Trophoblast cell (in vitro differentiated cells and primary cell): ENCODE measurements at regions not wholly inside any gene's neighbourhood (a gene's known extent, or its start where the extent isn't known, plus 50 kb on each side); places are given as distances from the start of the nearest gene placed in this dataset.

ENCODE experiments used
- DNase-seq, 2 donors: peaks; one replicate each; pipeline ENCODE4 v3.0.0-alpha.2; 2016
- H2AFZ ChIP-seq: 2 replicates; pipeline ENCODE4 v1.6.1; 2013; ENCODE audit warnings: low read length, moderate library complexity, mild to moderate bottlenecking; ENCODE audit not compliant: insufficient read depth, poor library complexity
- H2AK5ac ChIP-seq: 2 replicates; pipeline ENCODE4 v1.6.1; 2013; ENCODE audit warnings: mild to moderate bottlenecking, low read length
- H2BK120ac ChIP-seq: 2 replicates; pipeline ENCODE4 v1.6.1; 2013; ENCODE audit warnings: low read length, mild to moderate bottlenecking, moderate library complexity; ENCODE audit not compliant: insufficient read depth, poor library complexity
- H2BK12ac ChIP-seq: 2 replicates; pipeline ENCODE4 v1.6.1; 2013; ENCODE audit warnings: mild to moderate bottlenecking, low read length, moderate library complexity
- H2BK5ac ChIP-seq: 2 replicates; pipeline ENCODE4 v1.6.1; 2013; ENCODE audit warnings: low read length, low read depth, moderate library complexity, mild to moderate bottlenecking; ENCODE audit not compliant: poor library complexity
- H3K14ac ChIP-seq: 2 replicates; pipeline ENCODE4 v1.6.1; 2013; ENCODE audit warnings: mild to moderate bottlenecking, low read length
- H3K18ac ChIP-seq: 2 replicates; pipeline ENCODE4 v1.6.1; 2013; ENCODE audit warnings: mild to moderate bottlenecking, low read length
- H3K23ac ChIP-seq: 2 replicates; pipeline ENCODE4 v1.6.1; 2013; ENCODE audit warnings: low read length
- H3K27ac ChIP-seq: 2 replicates; pipeline ENCODE4 v1.5.1; 2013; ENCODE audit warnings: low read depth, mild to moderate bottlenecking, inconsistent platforms, low read length, moderate library complexity
- H3K27me3 ChIP-seq: 2 replicates; pipeline ENCODE4 v1.6.1; 2013; ENCODE audit warnings: inconsistent platforms, mild to moderate bottlenecking, low read length, moderate library complexity; ENCODE audit not compliant: insufficient read depth
- H3K36me3 ChIP-seq, 2 experiments: 1 replicate in 1 of 2; 2 replicates in 1 of 2; pipeline ENCODE4 v1.6.1; 2013; ENCODE audit warnings: low read length in 2 of 2, mild to moderate bottlenecking in 2 of 2, moderate library complexity in 1 of 2; ENCODE audit not compliant: insufficient read depth in 2 of 2, control insufficient read depth in 1 of 2
- H3K4ac ChIP-seq: 2 replicates; pipeline ENCODE4 v1.6.1; 2013; ENCODE audit warnings: low read depth, mild to moderate bottlenecking, low read length, moderate library complexity
- H3K4me1 ChIP-seq, 2 experiments: 1 replicate in 1 of 2; 2 replicates in 1 of 2; pipeline ENCODE4 v1.6.1; 2013; ENCODE audit warnings: low read length in 2 of 2, mild to moderate bottlenecking in 2 of 2, moderate library complexity in 1 of 2; ENCODE audit not compliant: insufficient read depth in 2 of 2, control insufficient read depth in 1 of 2
- H3K4me2 ChIP-seq: 2 replicates; pipeline ENCODE4 v1.6.1; 2013; ENCODE audit warnings: inconsistent platforms, mild to moderate bottlenecking, low read length, moderate library complexity
- H3K4me3 ChIP-seq: 2 replicates; pipeline ENCODE4 v1.5.1; 2013; ENCODE audit warnings: mild to moderate bottlenecking, low read depth, low read length, inconsistent platforms
- H3K79me1 ChIP-seq: one replicate; pipeline ENCODE4 v1.6.1; 2013; ENCODE audit warnings: low read length
- H3K79me2 ChIP-seq: 2 replicates; pipeline ENCODE4 v1.6.1; 2013; ENCODE audit warnings: low read length, mild to moderate bottlenecking; ENCODE audit not compliant: control insufficient read depth, insufficient read depth, poor library complexity
- H3K9ac ChIP-seq: 2 replicates; pipeline ENCODE4 v1.6.1; 2013; ENCODE audit warnings: mild to moderate bottlenecking, low read length
- H3K9me3 ChIP-seq: 2 replicates; pipeline ENCODE4 v1.6.1; 2013; ENCODE audit warnings: low read depth, mild to moderate bottlenecking, control low read depth, inconsistent platforms, low read length; ENCODE audit not compliant: insufficient read depth
- H4K12ac ChIP-seq: 2 replicates; pipeline ENCODE4 v1.6.1; 2013; ENCODE audit warnings: low read depth, mild to moderate bottlenecking, low read length, moderate library complexity
- H4K8ac ChIP-seq: 2 replicates; pipeline ENCODE4 v1.6.1; 2013; ENCODE audit warnings: low read depth, mild to moderate bottlenecking, low read length, moderate library complexity
- H4K91ac ChIP-seq: one replicate; pipeline ENCODE4 v1.6.1; 2013; ENCODE audit warnings: low read depth, mild to moderate bottlenecking, low read length, moderate library complexity
- WGBS: extraction: QIAGEN DNeasy Blood & Tissue Kit; methylation state at CpG from one replicate; pipeline ENCODE4 v1.1.7; 2013; ENCODE audit warnings: missing lambda C conversion rate; ENCODE audit not compliant: insufficient read length, insufficient coverage; ENCODE audit errors: extremely low coverage; 5-methylcytosine and 5-hydroxymethylcytosine counted together

DNA sequence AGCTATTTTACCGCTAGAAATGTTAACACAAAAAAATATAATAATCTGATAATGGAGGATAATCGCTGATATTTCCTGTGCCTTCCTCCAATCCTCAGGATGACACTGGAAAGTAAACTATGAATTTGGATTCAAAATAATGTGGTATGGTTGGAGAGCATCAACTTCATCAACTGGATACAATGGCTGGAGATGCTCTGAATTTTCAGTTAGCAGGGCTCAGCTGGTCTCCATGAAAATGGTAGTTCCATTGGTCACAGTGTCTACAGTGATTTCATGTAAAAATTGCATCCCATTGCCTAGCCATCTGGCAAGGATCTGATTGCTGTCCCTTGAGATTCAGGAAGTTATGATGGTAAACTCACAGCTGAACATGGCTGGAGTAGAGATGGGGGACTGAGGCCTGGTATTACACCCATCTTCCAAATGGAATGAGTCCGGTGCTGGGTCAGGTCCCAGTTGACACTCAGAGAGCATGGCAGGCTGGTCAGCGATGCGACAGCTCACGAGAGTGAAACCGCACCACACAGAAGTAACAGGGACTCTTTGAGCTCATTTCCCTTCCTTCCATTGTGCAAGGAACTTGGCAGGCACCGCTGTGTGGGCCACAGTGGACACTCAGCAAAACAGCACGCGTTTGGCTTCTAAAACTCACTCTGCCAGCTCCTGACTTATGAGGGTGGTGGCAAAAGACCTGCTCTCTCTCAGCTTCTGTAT is 142.4 kb upstream of the TNFAIP3 start:
- Histone ChIP-seq H4K91ac (no peak overlapping the region), H3K23ac (no peak overlapping the region), H2AK5ac (peak overlapping the region; percentile 1), H3K14ac (no peak overlapping the region), H3K27me3 (no peaks in the 10 kb centered on the region), H3K36me3 (no peaks in the 10 kb centered on the region), H3K4me1 (peaks cover 10 to 14% of the 10 kb centered on the region in 2 experiments), H4K8ac (peak overlapping the region; percentile 1), H3K79me1 (peaks cover 11% of the 10 kb centered on the region), H4K12ac (no peak overlapping the region), H3K9ac (no peak overlapping the region), H3K4ac (no peak overlapping the region), H2BK5ac (no peak overlapping the region), H3K27ac (no peak overlapping the region), H3K4me3 (no peak overlapping the region), H2AFZ (no peak overlapping the region), H2BK12ac (no peak overlapping the region), H3K9me3 (no peaks in the 10 kb centered on the region), H3K4me2 (no peak overlapping the region), H2BK120ac (peak overlapping the region; percentile 2), H3K18ac (no peak overlapping the region), H3K79me2 (peaks cover 1% of the 10 kb centered on the region)
- WGBS, result no CpG with 5 or more reads among the region's 10 CpGs
- DNase-seq, result peak; percentile 71 to 73

- WGBS, result no CpG with 5 or more reads among the region's 2 CpGs
- H3K36me3 ChIP-seq, result no peaks in the 10 kb centered on the region
These were observed 141.1 kb upstream of the TNFAIP3 start for GRCh38 chr6:137725949-137726348.

GRCh38 chr6:137726582-137726981 is 140.5 kb upstream of the TNFAIP3 start:
- Histone ChIP-seq H3K18ac (no peak overlapping the region), H3K27ac (no peak overlapping the region), H3K79me1 (peaks cover 16% of the 10 kb centered on the region), H3K9ac (no peak overlapping the region), H2AFZ (no peak overlapping the region), H3K14ac (no peak overlapping the region), H3K27me3 (no peaks in the 10 kb centered on the region), H3K23ac (no peak overlapping the region), H2BK5ac (no peak overlapping the region), H3K4ac (no peak overlapping the region), H2AK5ac (no peak overlapping the region), H3K79me2 (peaks cover 1% of the 10 kb centered on the region), H3K36me3 (no peaks in the 10 kb centered on the region), H3K9me3 (no peaks in the 10 kb centered on the region), H3K4me3 (no peak overlapping the region), H4K91ac (no peak overlapping the region), H4K8ac (no peak overlapping the region), H2BK12ac (no peak overlapping the region), H2BK120ac (no peak overlapping the region), H3K4me1 (peaks cover 12 to 16% of the 10 kb centered on the region in 2 experiments), H3K4me2 (no peak overlapping the region), H4K12ac (no peak overlapping the region)
- DNase-seq, result no peak
- no CpG with 5 or more reads among the region's 1 CpG for WGBS

More at GRCh38 chr6:137725949-137726348, 141.1 kb upstream of the TNFAIP3 start:
- no peak overlapping the region for H2BK120ac ChIP-seq
- no peak overlapping the region for H2AK5ac ChIP-seq
- H3K27ac ChIP-seq, result no peak overlapping the region
- H3K23ac ChIP-seq, result no peak overlapping the region
- no peak for DNase-seq
- no peak overlapping the region for H3K9ac ChIP-seq
- H3K4me3 ChIP-seq, result no peak overlapping the region
- no peak overlapping the region for H3K18ac ChIP-seq
- H3K79me2 ChIP-seq, result peaks cover 1% of the 10 kb centered on the region
- H3K4me2 ChIP-seq, result no peak overlapping the region
- H2BK12ac ChIP-seq, result no peak overlapping the region
- no peak overlapping the region for H4K91ac ChIP-seq
- no peaks in the 10 kb centered on the region for H3K27me3 ChIP-seq
- peaks cover 15% of the 10 kb centered on the region for H3K79me1 ChIP-seq
- H2AFZ ChIP-seq, result no peak overlapping the region
- peaks cover 12 to 18% of the 10 kb centered on the region in 2 experiments for H3K4me1 ChIP-seq
- no peak overlapping the region for H4K8ac ChIP-seq
- H2BK5ac ChIP-seq, result no peak overlapping the region
- no peaks in the 10 kb centered on the region for H3K9me3 ChIP-seq
- H4K12ac ChIP-seq, result no peak overlapping the region
- no peak overlapping the region for H3K4ac ChIP-seq
- H3K14ac ChIP-seq, result no peak overlapping the region

GRCh38 chr6:137727216-137727765 is 139.8 kb upstream of the TNFAIP3 start:
- Histone ChIP-seq H4K8ac (no peak overlapping the region), H2AK5ac (no peak overlapping the region), H3K18ac (no peak overlapping the region), H3K23ac (no peak overlapping the region), H3K9me3 (no peaks in the 10 kb centered on the region), H3K4me3 (no peak overlapping the region), H3K9ac (no peak overlapping the region), H3K27ac (no peak overlapping the region), H2BK5ac (no peak overlapping the region), H3K27me3 (no peaks in the 10 kb centered on the region), H2BK12ac (no peak overlapping the region), H2AFZ (no peak overlapping the region), H3K79me2 (peaks cover 1% of the 10 kb centered on the region), H3K4me1 (peaks cover 12 to 16% of the 10 kb centered on the region in 2 experiments), H4K91ac (no peak overlapping the region), H4K12ac (no peak overlapping the region), H3K4me2 (no peak overlapping the region), H3K36me3 (no peaks in the 10 kb centered on the region), H3K4ac (no peak overlapping the region), H3K14ac (no peak overlapping the region), H2BK120ac (no peak overlapping the region), H3K79me1 (peaks cover 16% of the 10 kb centered on the region)
- DNase-seq, result peak in 1 of 2 donors; percentile 38
- WGBS, result 100% methylated on average over 1 of the region's 4 CpGs
